ENCODE measurements at regions not wholly inside any gene's neighbourhood (a gene's known extent, or its start where the extent isn't known, plus 50 kb on each side); places are given as distances from the start of the nearest gene placed in this dataset.
A peak's percentile ranks its signal among the peaks of the same experiment; 100 is the strongest.

- TF ChIP-seq, protein P1, sequence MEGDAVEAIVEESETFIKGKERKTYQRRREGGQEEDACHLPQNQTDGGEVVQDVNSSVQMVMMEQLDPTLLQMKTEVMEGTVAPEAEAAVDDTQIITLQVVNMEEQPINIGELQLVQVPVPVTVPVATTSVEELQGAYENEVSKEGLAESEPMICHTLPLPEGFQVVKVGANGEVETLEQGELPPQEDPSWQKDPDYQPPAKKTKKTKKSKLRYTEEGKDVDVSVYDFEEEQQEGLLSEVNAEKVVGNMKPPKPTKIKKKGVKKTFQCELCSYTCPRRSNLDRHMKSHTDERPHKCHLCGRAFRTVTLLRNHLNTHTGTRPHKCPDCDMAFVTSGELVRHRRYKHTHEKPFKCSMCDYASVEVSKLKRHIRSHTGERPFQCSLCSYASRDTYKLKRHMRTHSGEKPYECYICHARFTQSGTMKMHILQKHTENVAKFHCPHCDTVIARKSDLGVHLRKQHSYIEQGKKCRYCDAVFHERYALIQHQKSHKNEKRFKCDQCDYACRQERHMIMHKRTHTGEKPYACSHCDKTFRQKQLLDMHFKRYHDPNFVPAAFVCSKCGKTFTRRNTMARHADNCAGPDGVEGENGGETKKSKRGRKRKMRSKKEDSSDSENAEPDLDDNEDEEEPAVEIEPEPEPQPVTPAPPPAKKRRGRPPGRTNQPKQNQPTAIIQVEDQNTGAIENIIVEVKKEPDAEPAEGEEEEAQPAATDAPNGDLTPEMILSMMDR (IDR thresholded peaks at IDR 0.05; ENCODE audit: partially characterized antibody, unreplicated experiment): no peak
- Mint-ChIP-seq H3K27me3 (ENCODE audit: unreplicated experiment) (no peaks in the 10 kb centered on the region), H3K36me3 (ENCODE audit: unreplicated experiment) (peaks cover 29% of the 10 kb centered on the region), H3K9me3 (ENCODE audit: unreplicated experiment) (peaks cover 8% of the 10 kb centered on the region), H3K4me1 (ENCODE audit: low read depth, unreplicated experiment) (no peaks in the 10 kb centered on the region), H3K27ac (ENCODE audit: unreplicated experiment) (no peak overlapping the region), H3K4me3 (ENCODE audit: unreplicated experiment) (no peak overlapping the region)
- DNase-seq: no peak
These were observed 601.0 kb upstream of the ACO1 start for GRCh38 chr9:31783491-31783890.

DNA sequence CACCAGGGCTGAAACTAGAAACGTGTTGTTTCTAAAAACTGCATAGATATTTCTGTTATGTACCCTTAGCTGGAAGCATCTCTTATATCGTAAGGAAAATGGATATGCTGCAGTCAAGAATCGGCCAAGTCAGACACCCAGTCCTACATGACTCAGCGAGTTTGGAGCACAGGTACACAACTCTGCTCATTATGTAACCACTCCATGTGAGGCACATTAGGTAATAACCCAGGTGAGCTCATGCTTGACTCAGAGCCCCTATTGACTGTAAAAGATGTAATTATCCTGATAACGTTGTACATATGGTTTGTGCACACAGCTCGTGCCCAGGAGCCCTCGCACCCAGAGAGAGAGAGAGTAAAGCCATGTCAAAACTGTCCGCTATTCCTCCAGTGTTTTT, 593.7 kb upstream of the ACO1 start:
- no peak for DNase-seq
- TF ChIP-seq, protein P1 (IDR thresholded peaks at IDR 0.05; ENCODE audit: partially characterized antibody, unreplicated experiment): no peak
- Mint-ChIP-seq H3K4me1 (ENCODE audit: low read depth, unreplicated experiment) (no peaks in the 10 kb centered on the region), H3K27ac (ENCODE audit: unreplicated experiment) (no peak overlapping the region), H3K27me3 (ENCODE audit: unreplicated experiment) (no peaks in the 10 kb centered on the region), H3K4me3 (ENCODE audit: unreplicated experiment) (no peak overlapping the region), H3K36me3 (ENCODE audit: unreplicated experiment) (no peaks in the 10 kb centered on the region), H3K9me3 (ENCODE audit: unreplicated experiment) (peaks cover 2% of the 10 kb centered on the region)

GRCh38 chr9:31799953-31800609, 584.4 kb upstream of the ACO1 start:
- Mint-ChIP-seq H3K4me3 (ENCODE audit: unreplicated experiment) (peak overlapping the region; percentile 13), H3K27ac (ENCODE audit: unreplicated experiment) (peak overlapping the region; percentile 81), H3K4me1 (ENCODE audit: low read depth, unreplicated experiment) (peaks cover 8% of the 10 kb centered on the region), H3K27me3 (ENCODE audit: unreplicated experiment) (peaks cover 6% of the 10 kb centered on the region), H3K36me3 (ENCODE audit: unreplicated experiment) (peaks cover 5% of the 10 kb centered on the region), H3K9me3 (ENCODE audit: unreplicated experiment) (peaks cover 2% of the 10 kb centered on the region)
- TF ChIP-seq, protein P1 (IDR thresholded peaks at IDR 0.05; ENCODE audit: partially characterized antibody, unreplicated experiment): peak; percentile 47
- DNase-seq: no peak

DNA sequence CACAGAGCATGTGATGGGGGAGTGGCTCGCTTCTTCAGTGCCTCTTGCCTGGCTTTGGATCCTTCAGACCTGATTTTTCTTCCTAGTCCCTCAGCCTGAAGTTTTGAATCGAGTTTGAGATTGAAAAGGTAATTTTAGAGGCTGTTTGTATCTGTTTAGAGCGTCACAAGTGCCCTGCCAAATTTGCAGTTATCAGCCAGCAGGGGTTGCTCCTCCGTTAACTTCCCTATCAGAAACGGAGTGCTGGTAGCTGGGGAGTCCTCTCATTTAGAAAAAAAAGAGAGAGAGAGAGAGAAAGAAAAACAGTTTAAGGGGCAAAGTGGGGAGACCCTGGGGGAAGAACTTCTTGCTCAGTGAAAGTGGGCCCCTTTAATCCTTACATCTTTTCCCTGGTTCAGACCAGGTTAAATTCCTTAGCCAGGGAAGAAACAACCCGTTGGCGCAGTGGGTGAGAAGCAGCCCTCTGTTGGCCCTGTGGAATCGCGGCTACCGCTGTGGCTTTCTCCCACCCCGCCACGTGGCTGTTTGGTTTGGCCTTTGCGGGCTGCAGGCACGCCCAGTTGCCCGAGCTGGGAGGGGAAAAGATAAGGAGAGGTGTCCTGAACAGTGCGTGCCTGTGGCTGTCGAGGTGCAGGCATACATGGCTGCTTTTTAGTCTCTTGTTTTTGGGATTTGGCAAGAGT, 576.7 kb upstream of the ACO1 start:
- DNase-seq: no peak
- TF ChIP-seq, protein P1 (IDR thresholded peaks at IDR 0.05; ENCODE audit: partially characterized antibody, unreplicated experiment): no peak
- peaks cover 3% of the 10 kb centered on the region for H3K9me3 Mint-ChIP-seq (ENCODE audit: unreplicated experiment)
- H3K27ac Mint-ChIP-seq (ENCODE audit: unreplicated experiment): no peak overlapping the region
- no peaks in the 10 kb centered on the region for H3K4me1 Mint-ChIP-seq (ENCODE audit: low read depth, unreplicated experiment)
- H3K27me3 Mint-ChIP-seq (ENCODE audit: unreplicated experiment): peaks cover 3% of the 10 kb centered on the region
- H3K36me3 Mint-ChIP-seq (ENCODE audit: unreplicated experiment): no peaks in the 10 kb centered on the region
- no peak overlapping the region for H3K4me3 Mint-ChIP-seq (ENCODE audit: unreplicated experiment)

GRCh38 chr9:31808766-31809165, 575.7 kb upstream of the ACO1 start:
- no peaks in the 10 kb centered on the region for H3K4me1 Mint-ChIP-seq (ENCODE audit: low read depth, unreplicated experiment)
- DNase-seq: no peak

More at GRCh38 chr9:31808766-31809165, 575.7 kb upstream of the ACO1 start:
- no peak overlapping the region for H3K4me3 Mint-ChIP-seq (ENCODE audit: unreplicated experiment)
- TF ChIP-seq, protein P1 (IDR thresholded peaks at IDR 0.05; ENCODE audit: partially characterized antibody, unreplicated experiment): no peak
- peaks cover 3% of the 10 kb centered on the region for H3K27me3 Mint-ChIP-seq (ENCODE audit: unreplicated experiment)
- H3K27ac Mint-ChIP-seq (ENCODE audit: unreplicated experiment): no peak overlapping the region
- H3K9me3 Mint-ChIP-seq (ENCODE audit: unreplicated experiment): peaks cover 3% of the 10 kb centered on the region
- H3K36me3 Mint-ChIP-seq (ENCODE audit: unreplicated experiment): no peaks in the 10 kb centered on the region
